ENCODE measurements at regions not wholly inside any gene's neighbourhood (a gene's known extent, or its start where the extent isn't known, plus 50 kb on each side); places are given as distances from the start of the nearest gene placed in this dataset.

DNA sequence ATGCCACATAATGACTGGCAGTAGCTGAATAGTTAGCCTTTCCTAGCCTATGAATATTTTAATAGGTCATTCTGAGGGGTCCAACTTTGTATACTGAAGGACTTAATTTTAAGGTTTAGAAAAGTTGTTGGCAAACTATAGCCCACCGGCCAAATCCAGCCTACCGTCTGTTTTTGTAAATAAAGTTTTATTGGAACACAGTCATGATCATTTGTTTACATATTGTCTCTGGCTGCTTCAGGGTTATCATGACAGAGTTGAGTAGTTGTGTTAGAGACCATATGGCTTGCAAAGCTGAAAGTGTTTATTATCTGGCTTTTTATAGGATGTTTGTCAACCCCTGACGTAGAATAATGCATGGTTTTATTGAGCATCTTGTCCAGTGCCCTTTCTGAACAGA is 73.4 kb downstream of the NTMT2 start:
- DNase-seq, result no peak

DNA sequence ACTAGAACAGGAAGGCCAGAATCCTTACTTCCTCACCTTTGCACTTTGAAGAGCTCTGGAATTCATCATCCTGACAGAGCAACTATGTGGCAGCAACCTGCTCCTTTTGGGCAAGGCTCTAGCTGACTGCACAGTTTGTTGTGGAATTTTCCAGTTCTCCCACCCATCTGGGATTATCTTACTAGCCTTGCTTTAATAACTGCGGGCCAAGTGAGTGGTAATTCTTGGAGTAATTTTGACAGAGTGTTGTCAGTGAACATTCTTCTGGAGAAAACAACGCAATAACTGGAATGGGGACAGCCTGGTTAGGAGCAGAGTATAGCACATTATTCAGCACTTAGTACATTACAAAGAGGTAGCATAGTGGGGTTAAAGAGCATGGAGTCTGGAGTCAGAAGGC is 75.3 kb downstream of the NTMT2 start:
- DNase-seq, result no peak

DNA sequence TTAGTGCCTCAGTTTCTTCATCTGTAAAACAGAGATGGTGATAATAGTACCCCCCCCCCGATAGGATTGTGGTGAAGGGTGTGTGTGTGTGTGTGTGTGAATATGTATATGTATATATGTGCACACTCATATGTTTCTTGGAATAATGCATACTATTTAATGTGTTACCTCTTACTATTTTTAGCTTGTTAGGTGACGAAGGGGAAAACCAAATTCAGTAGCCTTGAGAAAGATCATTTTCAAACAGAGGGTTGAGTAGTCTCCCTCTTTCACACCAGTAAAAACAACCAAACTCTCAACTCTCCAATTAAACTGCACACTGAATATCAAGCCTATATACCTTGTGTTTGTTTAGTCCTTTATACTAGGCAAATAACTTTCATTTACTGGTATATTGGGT is 75.7 kb downstream of the NTMT2 start:
- DNase-seq, result no peak

DNA sequence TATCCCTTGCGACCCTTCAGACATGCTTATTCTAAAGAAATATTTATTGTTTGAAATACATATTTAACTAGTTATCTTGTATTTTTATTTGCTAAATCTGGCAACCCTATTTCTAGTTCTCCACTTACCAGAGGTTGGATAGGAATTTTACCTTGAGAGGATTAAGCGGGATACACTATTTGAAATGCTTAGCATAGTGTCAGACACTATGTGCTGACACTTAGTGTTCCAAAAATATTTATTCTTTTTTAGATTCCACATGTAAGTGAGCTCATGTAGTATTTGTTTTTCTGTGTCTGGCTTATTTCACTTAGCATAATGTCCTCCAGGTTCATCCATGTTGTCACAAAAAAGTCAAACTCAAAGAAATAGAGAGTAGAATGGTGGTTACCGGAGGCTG is 78.7 kb downstream of the NTMT2 start:
- no peak for DNase-seq

DNA sequence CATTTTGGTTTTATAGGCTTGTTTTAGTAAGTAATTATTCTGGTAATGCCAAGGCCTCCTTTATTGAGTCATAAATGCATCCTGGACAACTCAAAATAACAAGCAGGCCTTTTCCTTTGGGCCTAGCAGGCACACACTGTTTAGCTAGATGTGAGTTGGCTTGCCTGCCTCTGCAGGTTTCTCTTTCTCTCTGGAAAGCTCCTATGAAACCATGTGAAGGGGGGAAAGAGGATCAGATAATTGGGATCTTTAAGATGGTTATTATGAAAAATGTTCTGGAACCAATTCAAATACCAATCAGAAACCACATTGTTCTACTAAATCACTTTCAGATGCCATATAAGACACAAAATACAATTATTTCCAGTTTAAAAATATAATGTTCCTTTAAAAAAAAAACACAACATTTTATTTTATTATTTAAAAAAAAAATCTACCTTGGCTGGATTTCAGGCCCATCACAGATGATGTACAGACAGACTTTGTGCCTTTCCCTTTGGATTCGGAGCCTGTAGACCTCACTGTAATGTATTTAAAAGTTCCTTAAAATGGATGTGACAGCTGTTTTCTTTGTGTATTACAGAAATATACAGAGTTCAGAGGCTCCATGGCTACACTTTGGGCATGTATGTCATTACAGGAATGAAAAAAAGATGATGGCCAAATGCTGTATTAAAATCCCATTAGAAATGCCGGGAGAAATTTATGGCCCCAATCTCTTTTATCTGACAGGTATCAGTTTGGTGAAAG is 80.2 kb downstream of the NTMT2 start:
- DNase-seq, result no peak

DNA sequence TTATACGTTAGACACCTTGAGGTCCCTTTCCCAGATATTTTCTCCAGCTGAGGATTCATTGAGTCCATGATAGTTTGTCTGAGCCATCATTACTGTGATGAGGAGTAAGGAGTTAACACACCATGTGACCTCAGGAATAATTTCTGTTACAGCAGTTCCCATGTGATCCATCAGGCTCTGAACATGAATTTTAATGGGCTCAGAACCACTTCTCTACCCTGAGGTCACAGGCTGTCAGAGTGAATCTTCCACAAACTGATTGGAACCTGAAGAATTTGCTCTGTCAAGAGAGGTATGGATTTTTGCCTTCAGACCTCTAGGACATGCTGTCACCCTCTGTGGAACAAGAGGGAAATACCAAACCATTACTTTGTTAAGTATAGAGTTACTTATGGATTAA is 81.0 kb downstream of the NTMT2 start:
- DNase-seq, result no peak

DNA sequence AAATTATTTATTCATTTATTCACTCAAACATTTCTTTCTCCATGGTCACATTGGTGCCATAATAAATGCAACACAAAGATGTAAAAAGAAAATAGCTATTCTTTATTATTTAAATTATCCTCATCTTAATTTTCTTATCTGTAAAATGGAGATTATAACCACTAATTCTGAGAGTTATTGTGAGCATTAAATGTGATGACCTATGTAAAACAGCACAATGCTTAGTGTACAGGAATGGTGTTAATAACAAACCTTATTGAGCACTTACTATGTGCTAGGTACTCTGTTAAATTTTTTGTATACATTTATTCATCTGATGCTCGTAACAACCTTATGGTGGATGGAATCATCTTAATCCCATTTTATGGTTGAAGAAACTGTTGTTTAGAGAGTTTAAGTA is 84.6 kb downstream of the NTMT2 start:
- DNase-seq, result no peak

DNA sequence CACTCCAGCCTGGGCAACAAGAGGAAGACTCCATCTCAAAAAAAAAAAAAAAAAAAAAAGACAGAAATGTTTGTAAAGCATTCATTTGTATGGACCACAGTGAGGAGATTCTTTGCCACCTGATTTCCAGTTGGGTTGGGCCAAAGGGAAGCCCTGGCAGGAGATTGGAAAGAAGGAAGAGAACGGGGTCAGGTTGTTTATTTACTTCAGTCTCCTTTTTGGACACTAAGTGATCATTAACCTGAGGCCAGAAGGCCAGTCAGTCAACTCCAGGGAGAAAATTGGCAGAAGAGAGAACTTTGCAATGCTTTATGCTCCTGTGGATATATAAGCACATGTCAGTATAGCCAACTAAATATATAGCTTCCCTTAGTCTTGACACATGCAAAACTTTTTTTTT is 85.9 kb downstream of the NTMT2 start:
- DNase-seq, result no peak

DNA sequence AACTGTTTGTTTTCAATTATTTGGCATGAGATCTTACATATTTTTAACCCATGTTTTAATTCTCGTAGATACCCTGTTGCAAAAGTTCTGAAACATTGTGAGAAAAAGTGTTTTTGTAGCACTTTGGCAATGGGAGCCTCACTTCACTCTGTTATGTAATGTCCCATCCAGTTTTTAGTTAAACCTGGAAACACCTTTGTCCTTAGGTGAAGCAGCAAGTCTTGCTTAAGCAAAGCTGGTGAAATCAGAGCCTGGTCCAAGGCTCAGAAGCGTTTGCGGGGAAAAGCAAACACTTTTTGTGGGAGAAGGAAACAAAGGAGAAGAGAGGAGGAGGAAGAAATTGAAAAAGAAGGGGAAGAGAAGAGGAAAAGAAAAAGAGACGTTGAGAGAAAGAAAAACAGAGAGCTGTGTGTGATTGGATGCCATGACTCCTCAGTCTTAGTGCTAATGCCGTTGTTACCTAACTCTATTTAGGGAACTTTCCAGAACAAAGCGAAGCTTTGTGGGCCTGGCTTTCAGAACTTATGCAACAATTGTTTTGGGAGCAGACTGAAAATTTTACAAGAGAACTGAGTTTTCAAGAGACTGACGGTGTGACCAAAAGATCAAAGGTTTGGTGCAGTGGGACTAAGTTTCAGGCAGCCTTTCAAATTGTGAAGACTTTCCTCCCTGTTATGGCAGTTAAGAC is 93.1 kb downstream of the NTMT2 start:
- no peak for DNase-seq

DNA sequence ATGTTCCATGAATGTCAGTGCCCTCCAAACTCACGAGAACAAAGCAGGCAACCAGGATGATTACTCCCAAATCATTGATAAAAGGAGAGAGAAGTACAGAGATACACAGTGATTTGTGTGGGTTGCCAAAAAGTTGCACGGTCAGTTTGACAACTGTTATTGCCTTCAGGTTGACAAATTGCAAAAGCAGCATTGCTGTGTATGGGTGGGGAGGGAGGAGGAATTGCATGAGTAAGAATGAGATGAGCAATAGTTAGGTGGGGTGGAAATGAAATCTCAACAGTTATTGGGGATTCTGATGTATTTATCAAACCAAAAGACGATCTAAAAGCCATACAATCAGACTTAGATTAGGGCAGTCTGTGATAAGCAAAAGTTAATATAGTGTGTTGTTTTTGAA is 93.7 kb downstream of the NTMT2 start:
- no peak for DNase-seq

DNA sequence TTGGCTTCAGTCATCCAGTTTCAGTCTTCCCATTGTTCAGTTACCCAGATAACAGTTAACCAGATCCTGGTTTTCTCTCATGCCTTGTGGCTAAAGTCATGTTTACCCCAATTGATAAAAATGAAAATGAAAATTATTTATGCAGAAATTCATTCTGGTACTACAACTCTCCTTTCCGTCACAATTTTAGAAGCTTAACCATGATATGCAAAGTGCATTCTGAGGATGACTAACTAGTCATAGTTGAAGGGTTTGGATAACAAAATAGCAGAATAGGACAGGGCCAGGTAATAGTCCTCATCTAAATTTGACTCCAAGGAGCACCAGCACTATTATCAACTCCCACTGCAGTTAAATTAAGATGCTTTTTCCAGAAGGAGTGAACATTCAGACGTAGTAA is 94.7 kb downstream of the NTMT2 start:
- DNase-seq, result no peak

DNA sequence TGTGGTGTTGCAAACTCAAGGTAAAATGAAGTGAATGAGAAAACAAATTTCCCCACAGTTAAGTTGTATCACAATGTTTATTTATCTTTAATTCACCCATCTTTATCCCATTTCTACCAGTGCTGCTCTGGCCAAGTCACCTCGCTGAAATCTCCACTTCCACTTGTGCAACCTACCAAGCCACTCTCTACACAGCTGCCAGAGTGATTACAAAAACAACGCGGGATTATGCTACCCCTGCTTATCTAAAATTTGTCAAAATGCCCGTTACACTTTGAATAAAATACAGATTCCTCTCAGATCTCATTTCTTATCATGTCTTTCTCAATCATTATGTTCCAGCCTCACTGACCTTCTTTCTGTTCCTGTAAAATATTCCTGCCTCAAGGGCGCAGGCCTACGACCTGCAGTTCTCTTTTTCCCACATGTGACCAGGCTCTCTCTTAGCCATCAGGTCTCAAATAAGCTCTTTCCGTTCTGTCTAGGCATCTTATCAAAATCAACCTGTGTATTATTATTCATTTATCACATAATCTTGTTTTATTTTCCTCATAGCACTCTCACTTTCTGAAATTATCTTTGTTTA is 95.6 kb downstream of the NTMT2 start:
- no peak for DNase-seq

DNA sequence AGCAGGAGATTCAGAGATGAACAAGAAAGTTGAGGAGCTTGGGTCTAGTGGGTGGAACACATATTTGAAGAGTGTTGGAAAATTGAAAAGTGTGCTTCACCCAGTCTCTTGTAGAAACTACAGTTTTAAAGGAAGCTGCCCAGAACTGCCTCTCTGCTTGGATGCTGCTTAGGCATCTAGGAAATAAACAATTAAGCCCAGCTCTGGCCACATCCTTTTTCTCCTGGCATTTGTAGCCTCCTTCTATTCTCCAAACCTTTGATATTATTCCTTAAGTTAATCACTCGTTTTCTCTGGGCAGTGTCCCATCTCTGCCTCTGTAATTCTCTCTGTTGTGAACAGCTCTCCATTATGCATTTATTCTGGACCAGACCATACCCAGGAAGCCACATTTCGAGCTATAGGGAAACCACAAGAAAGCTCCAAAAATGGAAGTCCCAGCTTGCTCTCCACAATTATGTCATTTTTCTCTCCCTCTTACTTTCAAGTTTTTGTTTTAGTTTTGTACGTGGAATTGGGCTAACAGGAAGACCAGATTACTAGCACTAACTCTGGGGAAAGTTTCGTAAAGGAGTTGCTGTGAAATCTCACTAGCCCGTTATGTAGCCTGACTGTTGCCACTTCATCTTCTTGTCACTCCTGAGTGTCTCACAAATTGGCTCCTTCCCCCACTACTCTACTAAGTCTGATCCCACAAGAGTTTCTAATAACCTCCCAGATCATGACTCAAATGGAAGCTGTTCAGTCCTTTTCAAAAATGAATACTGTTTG is 102.2 kb downstream of the NTMT2 start:
- DNase-seq, result no peak

DNA sequence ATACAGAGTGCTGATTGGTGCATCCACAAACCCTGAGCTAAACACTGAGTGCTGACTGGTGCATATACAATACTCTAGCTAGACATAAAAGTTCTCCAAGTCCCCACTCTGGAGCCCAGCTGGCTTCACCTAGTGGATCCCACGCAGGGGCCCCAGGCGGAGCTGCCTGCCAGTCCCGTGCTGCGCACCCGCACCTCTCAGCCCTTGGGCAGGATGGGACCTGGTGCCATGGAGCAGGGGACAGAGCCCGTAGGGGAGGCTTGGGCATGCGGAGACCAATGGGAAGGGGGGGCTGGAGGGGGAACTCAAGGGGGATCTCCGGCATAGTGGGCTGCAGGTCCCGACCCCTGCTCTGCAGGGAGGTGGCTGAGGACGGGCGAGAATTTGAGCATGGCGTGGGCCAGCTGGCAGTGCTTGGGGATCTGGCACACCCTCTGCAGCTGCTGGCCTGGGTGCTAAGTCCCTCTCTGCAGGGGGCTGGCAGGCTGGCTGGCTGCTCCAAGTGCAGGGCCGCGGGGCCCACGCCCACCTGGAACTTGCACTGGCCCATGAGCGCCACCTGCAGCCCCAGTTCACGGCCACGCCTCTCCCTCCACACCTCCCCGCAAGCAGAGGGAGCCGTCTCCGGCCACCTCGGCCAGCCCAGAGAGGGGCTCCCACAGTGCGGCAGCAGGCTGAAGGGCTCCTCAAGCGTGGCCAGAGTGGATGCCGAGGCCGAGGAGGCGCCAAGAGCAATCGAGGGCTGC is 104.9 kb downstream of the NTMT2 start:
- no peak for DNase-seq

DNA sequence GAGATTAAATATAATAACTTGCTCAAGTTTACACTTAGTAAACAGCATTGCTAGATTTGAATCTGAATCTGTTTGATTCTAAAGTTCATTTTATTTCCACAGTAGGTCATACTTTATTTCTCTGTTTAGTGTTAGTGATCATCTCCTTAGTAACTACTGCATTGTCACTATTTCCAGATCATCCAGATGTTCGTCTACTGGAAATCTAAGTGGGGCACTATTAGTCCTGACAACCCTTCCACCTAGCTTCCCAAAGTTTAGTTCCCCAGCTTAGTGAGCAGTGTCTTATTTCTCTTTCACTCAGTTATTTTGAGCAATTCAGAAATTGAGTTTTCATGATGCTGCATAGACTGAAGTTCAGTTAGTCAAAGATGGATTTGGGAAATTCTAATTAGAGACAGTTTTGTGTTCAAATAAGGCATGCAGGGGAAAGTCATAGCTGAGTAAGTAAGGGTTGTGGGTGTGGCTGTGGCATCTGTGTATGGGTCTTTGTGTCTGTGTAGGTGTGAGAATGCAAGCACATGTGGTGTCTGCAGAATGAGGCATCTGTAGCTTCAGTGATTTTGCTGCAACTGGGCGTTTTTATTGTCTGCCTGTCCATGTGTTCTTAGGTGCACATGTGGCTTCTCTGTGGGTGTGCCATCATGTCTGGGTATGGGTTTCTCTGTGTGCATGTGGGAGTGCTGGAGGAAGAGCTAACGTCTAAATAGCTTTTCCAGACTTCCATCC is 107.3 kb downstream of the NTMT2 start:
- DNase-seq, result no peak

DNA sequence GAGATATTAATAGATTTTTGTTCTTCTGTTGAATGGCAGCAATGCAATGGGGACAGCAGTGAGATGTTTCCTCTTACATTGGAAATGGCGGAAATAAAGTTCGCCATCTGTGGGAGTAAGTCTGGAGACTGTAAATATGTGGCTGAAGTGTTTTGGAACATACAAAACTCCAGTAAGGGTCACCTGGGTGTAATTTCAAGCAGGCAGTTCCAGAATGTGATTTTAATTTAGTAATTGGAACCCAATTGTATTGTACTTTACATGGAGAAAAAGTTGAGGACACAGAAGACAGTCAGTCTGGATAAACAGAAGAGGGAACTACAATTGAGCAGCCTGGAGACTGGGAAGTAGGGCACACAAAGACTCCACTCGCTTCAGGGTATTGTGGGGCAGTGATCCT is 108.6 kb downstream of the NTMT2 start:
- no peak for DNase-seq

DNA sequence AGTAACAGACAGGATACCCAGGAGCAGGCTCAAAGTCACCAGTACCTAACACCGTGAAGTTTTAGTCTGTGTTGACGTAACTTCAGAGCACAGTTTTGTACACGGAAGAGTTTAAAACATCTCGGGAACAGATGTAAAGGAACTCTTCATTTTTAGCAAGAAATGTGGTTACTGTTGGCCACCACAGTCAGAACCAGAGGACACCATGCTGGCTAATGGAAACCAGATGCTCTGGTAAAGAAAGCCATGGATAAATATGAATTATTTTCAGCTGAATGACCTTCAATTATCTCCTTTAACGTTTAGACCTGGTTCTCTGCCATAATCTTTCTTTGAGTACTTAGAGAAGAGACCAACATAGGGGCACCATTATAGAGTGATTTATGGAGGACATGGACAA is 115.9 kb downstream of the NTMT2 start:
- DNase-seq, result no peak

DNA sequence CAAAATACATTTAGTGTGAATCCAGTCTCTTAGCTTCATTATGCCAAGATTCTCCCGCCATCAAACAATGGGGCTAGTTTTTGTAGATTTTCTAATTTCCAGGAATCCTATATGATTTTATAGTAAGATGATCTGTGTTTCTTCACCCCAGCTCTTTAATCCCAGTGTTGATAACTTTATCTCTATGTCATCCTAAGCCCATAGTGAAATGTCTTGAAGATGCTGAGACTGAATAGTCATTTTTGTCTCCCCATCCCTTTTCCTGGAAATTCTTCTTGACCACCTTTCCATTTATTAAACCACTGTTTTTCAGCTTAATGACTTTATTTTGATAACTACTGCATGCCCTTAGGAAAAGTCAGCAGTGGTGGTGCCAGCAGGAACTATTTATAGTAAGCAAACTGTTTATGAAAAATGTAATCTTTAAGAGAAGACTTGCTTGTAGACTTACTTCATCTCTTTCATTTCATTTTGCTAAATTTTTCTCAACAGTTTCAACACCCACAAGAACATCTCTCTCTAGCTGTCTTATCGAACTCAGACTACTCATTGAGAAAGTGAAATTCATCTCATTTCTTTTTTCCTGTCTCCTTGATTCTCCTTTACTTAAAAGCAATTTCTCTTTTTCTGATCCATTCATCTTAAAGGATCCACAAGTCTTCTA is 116.6 kb downstream of the NTMT2 start:
- DNase-seq, result no peak

DNA sequence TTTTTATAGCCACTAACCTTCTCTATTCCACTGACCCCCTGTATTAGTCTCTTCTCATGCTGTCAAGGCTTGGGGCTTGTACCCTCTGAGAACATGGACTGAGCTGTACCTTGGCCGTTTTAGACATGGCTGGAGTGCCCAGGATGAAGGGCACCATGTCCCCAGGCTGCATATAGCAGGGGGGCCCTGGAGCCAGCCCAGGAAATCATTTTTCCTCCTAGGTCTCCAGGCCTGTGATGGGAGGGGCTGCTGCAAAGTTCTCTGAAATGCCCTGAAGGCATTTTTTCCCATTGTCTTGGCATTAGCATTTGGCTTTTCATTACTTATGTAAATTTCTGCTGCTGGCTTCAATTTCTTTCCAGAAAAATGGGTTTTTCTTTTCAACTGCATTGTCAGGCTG is 119.5 kb downstream of the NTMT2 start:
- no peak for DNase-seq

DNA sequence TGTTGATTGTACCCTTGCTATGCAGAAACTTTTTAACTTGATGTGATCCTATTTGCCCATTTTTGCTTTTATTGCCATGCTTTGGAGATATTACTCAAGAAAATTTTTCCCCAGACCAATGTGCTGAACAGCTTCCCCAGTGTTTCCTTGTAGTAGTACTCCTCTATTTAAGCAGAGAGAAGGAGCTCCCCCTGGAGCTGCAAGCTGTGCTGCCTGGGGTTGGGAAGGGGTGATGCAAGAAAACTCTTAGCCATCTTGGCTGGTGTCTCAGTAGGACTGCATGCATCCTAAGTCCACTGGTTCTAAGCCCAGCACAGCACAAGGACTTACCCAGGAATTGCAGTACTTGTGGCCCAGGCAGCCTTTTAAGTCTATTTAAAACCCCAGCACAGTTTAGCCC is 121.6 kb downstream of the NTMT2 start:
- DNase-seq, result no peak

DNA sequence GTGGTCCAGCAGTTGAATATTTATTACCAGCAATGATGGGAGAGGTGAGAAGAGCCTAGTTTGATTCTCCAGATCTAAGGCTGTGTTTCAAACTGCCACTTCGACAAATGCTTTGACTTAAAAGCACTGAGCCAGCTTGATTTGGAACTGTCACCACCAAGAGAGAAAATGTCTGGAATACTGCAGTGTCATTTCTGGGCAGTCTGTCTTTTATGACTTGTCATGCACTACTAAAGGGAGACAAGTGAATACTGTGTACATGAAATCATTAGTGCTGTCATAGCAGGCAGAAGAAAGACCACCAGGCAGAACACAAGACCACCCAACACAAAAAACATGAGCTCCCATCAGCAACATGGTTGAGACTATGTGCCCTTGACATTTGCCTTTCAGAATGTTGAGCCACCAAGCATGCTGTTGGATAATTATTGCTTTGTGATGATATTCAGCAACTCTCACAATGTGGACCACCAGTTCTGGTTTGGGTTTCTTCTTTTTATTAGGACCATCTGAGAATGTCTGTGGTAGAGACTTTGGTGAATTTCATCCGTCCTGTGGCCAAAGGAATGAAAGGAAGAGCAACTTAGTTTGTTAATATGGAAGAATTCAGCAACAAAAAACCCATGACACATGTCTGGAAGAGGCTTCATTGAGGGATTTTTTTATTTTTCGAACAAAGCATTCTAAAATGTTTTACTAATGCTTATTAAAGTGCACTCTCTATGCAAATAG is 125.8 kb downstream of the NTMT2 start:
- DNase-seq, result no peak
